Natural killer cell (primary cell): ENCODE measurements at regions not wholly inside any gene's neighbourhood (a gene's known extent, or its start where the extent isn't known, plus 50 kb on each side); places are given as distances from the start of the nearest gene placed in this dataset.

Source experiments
- ATAC-seq, 3 donors: fragments of 150-1000 bp in 2 of 3; fragments of 200-7000 bp in 1 of 3; cut with Tn5 transposase; 1 replicate in 1 of 3; 2 replicates in 2 of 3; pipeline ENCODE4 v1.10.0; 2021; ENCODE audit warnings: mild to moderate bottlenecking in 2 of 3, moderate library complexity in 2 of 3
- DNase-seq, 2 donors: peaks; one replicate each; pipeline versions ENCODE4 v3.0.0 to v3.0.0-alpha.2; 2013 to 2021; ENCODE audit warnings: mixed read lengths in 1 of 2
- H3K27ac ChIP-seq: one replicate; pipeline ENCODE4 v1.5.1; 2013; ENCODE audit warnings: mild to moderate bottlenecking, low read length
- H3K27me3 ChIP-seq: one replicate; pipeline ENCODE4 v1.6.1; 2013; ENCODE audit warnings: low read length; ENCODE audit not compliant: control insufficient read depth, insufficient read depth
- H3K36me3 ChIP-seq: one replicate; pipeline ENCODE4 v1.6.1; 2013; ENCODE audit warnings: low read length; ENCODE audit not compliant: control insufficient read depth, insufficient read depth
- H3K4me1 ChIP-seq: one replicate; pipeline ENCODE4 v1.6.1; 2013; ENCODE audit warnings: low read length; ENCODE audit not compliant: control insufficient read depth, insufficient read depth
- H3K4me3 ChIP-seq: one replicate; pipeline ENCODE4 v1.5.1; 2013; ENCODE audit warnings: low read length
- H3K9me3 ChIP-seq: one replicate; pipeline ENCODE4 v1.6.1; 2013; ENCODE audit warnings: low read length; ENCODE audit not compliant: control insufficient read depth, insufficient read depth
- H3K27ac Mint-ChIP-seq, 2 donors: one replicate each; pipeline ENCODE4 v1.8.0; 2022; ENCODE audit warnings: mild to moderate bottlenecking in 2 of 2, mixed read lengths in 2 of 2, moderate library complexity in 1 of 2
- H3K27me3 Mint-ChIP-seq, 2 donors: one replicate each; pipeline ENCODE4 v1.8.0; 2022; ENCODE audit warnings: low read depth in 2 of 2, mixed read lengths in 2 of 2
- H3K36me3 Mint-ChIP-seq: one replicate; pipeline ENCODE4 v1.8.0; 2022; ENCODE audit warnings: mixed read lengths
- H3K4me1 Mint-ChIP-seq, 2 donors: one replicate each; pipeline ENCODE4 v1.8.0; 2022; ENCODE audit warnings: mixed read lengths in 2 of 2
- H3K4me3 Mint-ChIP-seq: one replicate; pipeline ENCODE4 v1.8.0; 2022; ENCODE audit warnings: mild to moderate bottlenecking, moderate library complexity, mixed read lengths
- H3K9me3 Mint-ChIP-seq, 2 donors: one replicate each; pipeline ENCODE4 v1.8.0; 2022; ENCODE audit warnings: mixed read lengths in 2 of 2
- WGBS: methylation state at CpG from one replicate; pipeline ENCODE4 v1.1.7; 2013; ENCODE audit warnings: missing lambda C conversion rate; ENCODE audit not compliant: insufficient coverage; 5-methylcytosine and 5-hydroxymethylcytosine counted together
- intact Hi-C: fragments of 100-400 bp; cut with micrococcal nuclease; formaldehyde crosslinking; loops from one replicate; pipeline ENCODE4 v1.14.2; 2022
- TF ChIP-seq, protein P1 (sequence below): fragments of 200-600 bp; IDR thresholded peaks from one replicate; pipeline ENCODE4 v1.8.0; 2022; ENCODE audit warnings: antibody characterized with exemption

DNA sequence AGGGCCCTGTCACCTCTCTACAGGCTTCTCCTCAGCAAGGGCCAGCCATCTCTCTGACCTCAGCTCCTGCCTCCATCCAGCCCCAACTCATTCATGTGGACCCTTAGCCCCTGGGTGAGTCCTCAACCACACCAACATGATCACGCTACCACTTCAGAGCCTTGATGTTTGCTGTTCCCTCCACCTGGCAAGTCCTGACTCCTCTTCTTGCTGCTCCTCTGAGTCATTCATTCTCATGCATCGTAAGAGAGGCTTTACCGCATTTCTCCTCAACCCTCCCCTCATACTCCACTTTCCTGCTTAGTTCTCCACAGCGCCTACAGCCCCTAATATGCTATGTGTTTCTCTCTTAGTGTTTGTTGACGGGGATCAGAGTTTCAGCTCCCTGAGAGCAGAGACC lies 99.9 kb downstream of the C17orf67 start:
- H3K36me3 ChIP-seq, result no peaks in the 10 kb centered on the region
- intact Hi-C loops, result no loop called here
- WGBS, result 96% methylated on average over 4 of the region's 5 CpGs

DNA sequence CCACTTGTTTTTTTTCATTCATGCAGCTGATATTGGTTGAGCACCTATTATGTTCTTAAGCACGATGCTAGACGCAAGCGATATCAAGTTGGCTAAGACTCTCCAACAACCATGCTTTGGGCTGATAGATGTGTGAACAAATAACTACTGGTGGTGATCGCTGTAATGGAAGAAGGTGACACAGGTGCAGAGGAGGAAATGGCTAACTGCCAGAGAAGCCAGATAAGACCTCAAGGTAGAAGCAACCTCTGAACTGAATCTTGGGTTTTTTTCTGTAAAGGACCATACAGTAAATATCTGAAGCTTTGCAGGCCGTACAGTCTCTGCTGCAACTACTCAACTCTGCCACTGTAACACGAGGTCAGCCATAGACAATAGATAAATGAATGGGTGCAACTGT lies 97.9 kb downstream of the C17orf67 start:
- TF ChIP-seq, protein P1, sequence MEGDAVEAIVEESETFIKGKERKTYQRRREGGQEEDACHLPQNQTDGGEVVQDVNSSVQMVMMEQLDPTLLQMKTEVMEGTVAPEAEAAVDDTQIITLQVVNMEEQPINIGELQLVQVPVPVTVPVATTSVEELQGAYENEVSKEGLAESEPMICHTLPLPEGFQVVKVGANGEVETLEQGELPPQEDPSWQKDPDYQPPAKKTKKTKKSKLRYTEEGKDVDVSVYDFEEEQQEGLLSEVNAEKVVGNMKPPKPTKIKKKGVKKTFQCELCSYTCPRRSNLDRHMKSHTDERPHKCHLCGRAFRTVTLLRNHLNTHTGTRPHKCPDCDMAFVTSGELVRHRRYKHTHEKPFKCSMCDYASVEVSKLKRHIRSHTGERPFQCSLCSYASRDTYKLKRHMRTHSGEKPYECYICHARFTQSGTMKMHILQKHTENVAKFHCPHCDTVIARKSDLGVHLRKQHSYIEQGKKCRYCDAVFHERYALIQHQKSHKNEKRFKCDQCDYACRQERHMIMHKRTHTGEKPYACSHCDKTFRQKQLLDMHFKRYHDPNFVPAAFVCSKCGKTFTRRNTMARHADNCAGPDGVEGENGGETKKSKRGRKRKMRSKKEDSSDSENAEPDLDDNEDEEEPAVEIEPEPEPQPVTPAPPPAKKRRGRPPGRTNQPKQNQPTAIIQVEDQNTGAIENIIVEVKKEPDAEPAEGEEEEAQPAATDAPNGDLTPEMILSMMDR, result no peak
- no peak overlapping the region for H3K27ac Mint-ChIP-seq

More for the DNA sequence above, 99.9 kb downstream of the C17orf67 start:
- no peak overlapping the region for H3K4me3 Mint-ChIP-seq
- DNase-seq (no peak), ATAC-seq (no peak)
- Histone ChIP-seq H3K27me3 (no peaks in the 10 kb centered on the region), H3K4me1 (peaks cover 19% of the 10 kb centered on the region), H3K4me3 (no peak overlapping the region), H3K9me3 (no peaks in the 10 kb centered on the region), H3K27ac (no peak overlapping the region)
- no peak overlapping the region for H3K27ac Mint-ChIP-seq
- peaks cover 24 to 25% of the 10 kb centered on the region in 2 donors for H3K4me1 Mint-ChIP-seq
- H3K36me3 Mint-ChIP-seq, result no peaks in the 10 kb centered on the region
- TF ChIP-seq, protein P1, result no peak
- peaks cover 29 to 47% of the 10 kb centered on the region in 2 donors for H3K27me3 Mint-ChIP-seq
- no peaks in the 10 kb centered on the region for H3K9me3 Mint-ChIP-seq

DNA sequence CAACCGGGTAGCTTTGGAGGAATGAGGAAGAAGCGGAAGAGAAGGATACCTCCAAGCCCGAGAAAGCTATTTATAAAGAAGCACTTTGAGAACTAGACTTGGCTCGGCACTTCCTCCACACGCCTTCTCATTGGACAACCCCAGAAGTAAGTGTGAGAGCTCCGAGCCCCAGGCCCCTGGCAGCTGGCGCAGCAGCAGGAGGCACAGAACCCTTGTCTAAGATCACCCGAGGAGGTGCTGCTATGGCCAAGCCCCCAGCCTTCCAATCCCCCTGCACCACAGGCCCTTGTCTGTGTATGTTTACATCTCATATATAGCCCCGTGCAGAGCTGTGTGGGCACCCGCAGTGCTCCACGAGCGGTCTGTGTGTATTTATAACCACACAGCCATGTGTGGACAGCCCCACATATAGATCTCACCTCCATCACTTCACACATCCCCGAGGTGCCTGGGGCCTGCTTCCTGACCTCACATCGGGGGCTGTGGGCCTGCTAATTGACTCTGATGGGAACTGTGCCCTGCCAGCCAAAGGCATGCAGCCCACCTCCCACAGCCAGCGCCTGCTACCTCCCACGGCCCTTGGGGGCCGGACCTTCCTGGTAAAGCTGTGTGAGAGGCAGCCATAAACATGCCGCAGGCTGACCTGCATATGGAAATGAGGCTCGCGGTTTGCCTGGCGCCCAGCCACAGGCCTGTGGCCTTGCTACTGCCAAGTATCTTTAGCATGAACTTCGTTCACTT lies 96.1 kb downstream of the C17orf67 start:
- Histone ChIP-seq H3K4me1 (peaks cover 27% of the 10 kb centered on the region), H3K9me3 (no peaks in the 10 kb centered on the region), H3K36me3 (no peaks in the 10 kb centered on the region), H3K27me3 (peaks cover 3% of the 10 kb centered on the region), H3K4me3 (no peak overlapping the region), H3K27ac (no peak overlapping the region)
- Mint-ChIP-seq H3K4me3 (peak overlapping the region; percentile 64), H3K36me3 (no peaks in the 10 kb centered on the region), H3K9me3 (no peaks in the 10 kb centered on the region), H3K27me3 (peaks cover 33 to 59% of the 10 kb centered on the region in 2 donors), H3K4me1 (peaks cover 34% of the 10 kb centered on the region in 2 donors), H3K27ac (peak overlapping the region; percentile 55 to 65)
- intact Hi-C loops, result loop anchor here (5.0 kb wide), 1 partner anchor 55 kb away; no protein-coding TSS in a partner anchor
- WGBS, result 36% methylated on average over 22 of the region's 22 CpGs
- TF ChIP-seq, protein P1, result no peak
- ATAC-seq (peak; percentile 88 to 97 (median 88)), DNase-seq (peak; percentile 14 to 59)

More for the DNA sequence above, 97.9 kb downstream of the C17orf67 start:
- no peak overlapping the region for H3K4me3 ChIP-seq
- H3K9me3 ChIP-seq, result no peaks in the 10 kb centered on the region
- intact Hi-C loops, result loop anchor here (5.0 kb wide), 1 partner anchor 54 kb away; no protein-coding TSS in a partner anchor
- Mint-ChIP-seq H3K9me3 (no peaks in the 10 kb centered on the region), H3K27me3 (peaks cover 32 to 58% of the 10 kb centered on the region in 2 donors), H3K36me3 (no peaks in the 10 kb centered on the region), H3K4me1 (peaks cover 34% of the 10 kb centered on the region in 2 donors), H3K4me3 (no peak overlapping the region)
- H3K27me3 ChIP-seq, result no peaks in the 10 kb centered on the region
- no peak for DNase-seq
- no peak overlapping the region for H3K27ac ChIP-seq
- H3K36me3 ChIP-seq, result no peaks in the 10 kb centered on the region
- no peak for ATAC-seq
- WGBS, result 80% methylated on average over 6 of the region's 6 CpGs
- H3K4me1 ChIP-seq, result peaks cover 27% of the 10 kb centered on the region
